ENCODE measurements at regions not wholly inside any gene's neighbourhood (a gene's known extent, or its start where the extent isn't known, plus 50 kb on each side); places are given as distances from the start of the nearest gene placed in this dataset.

- H3K4me2 ChIP-seq (replicated peaks; ENCODE audit: low read depth, low read length, poor library complexity, severe bottlenecking): no peak overlapping the region
- ChIA-PET POLR2A (no interaction called here), CTCF (no interaction called here)
- peaks cover 0 to 13% (median 0%) of the 10 kb centered on the region in 3 donors for H3K9me3 ChIP-seq (ENCODE audit: control extremely low read depth in 1 of 3, control insufficient read depth in 2 of 3, insufficient read depth in 1 of 3, low read length in 2 of 3)
- H4K20me1 ChIP-seq (ENCODE audit: control insufficient read depth, insufficient read depth, low read length, poor library complexity, severe bottlenecking): no peaks in the 10 kb centered on the region
- H3K4me3 Mint-ChIP-seq: no peak overlapping the region
- H3K27me3 ChIP-seq (replicated peaks in 1 of 4; ENCODE audit: control extremely low read depth in 1 of 4, control insufficient read depth in 3 of 4, insufficient read depth in 4 of 4, low read length in 3 of 4): peaks cover 0 to 8% (median 0%) of the 10 kb centered on the region in 4 experiments
- intact Hi-C loops (cut with micrococcal nuclease): no loop called here
- DNase-seq: no peak
- no peak overlapping the region for H2AFZ ChIP-seq (ENCODE audit: insufficient read depth, low read depth, low read length, poor library complexity, severe bottlenecking)
- ATAC-seq (ENCODE audit: low read depth): no peak
- no peak overlapping the region for H3K9ac ChIP-seq (ENCODE audit: low read length)
- no peaks in the 10 kb centered on the region for H3K79me2 ChIP-seq (ENCODE audit: control insufficient read depth, insufficient read depth, low read length)
- H3K9me3 Mint-ChIP-seq (ENCODE audit: insufficient read depth): peaks cover 6% of the 10 kb centered on the region
- H3K36me3 ChIP-seq (replicated peaks in 1 of 2; ENCODE audit: control extremely low read depth in 1 of 2, control insufficient read depth in 1 of 2, extremely low read depth in 1 of 2, insufficient read depth in 2 of 2, low read length in 1 of 2): no peaks in the 10 kb centered on the region
- no peaks in the 10 kb centered on the region for H3K4me1 ChIP-seq (ENCODE audit: control insufficient read depth in 2 of 2, insufficient read depth in 2 of 2, low read length in 2 of 2)
- no peak overlapping the region for H3K27ac Mint-ChIP-seq
- 82% methylated on average over 4 of the region's 4 CpGs for WGBS (ENCODE audit: insufficient coverage)
- H3K27me3 Mint-ChIP-seq: peaks cover 22% of the 10 kb centered on the region
- no peak overlapping the region for H3K4me3 ChIP-seq (ENCODE audit: control extremely low read depth in 1 of 5, extremely low read depth in 1 of 5, insufficient read depth in 1 of 5, low read depth in 2 of 5, low read length in 4 of 5)
- no peaks in the 10 kb centered on the region for H3K4me1 Mint-ChIP-seq
- TF ChIP-seq EZH2 (IDR thresholded peaks at IDR 0.05; ENCODE audit: borderline replicate concordance, insufficient read depth, low read depth, low read length, poor library complexity, severe bottlenecking) (no peak), CTCF (IDR thresholded peaks at IDR 0.05) (no peak)
- H3K27ac ChIP-seq (ENCODE audit: low read length in 2 of 2): no peak overlapping the region
Observed at GRCh38 chr12:125218952-125219351, 153.7 kb downstream of the AACS start.

- TF ChIP-seq EZH2 (IDR thresholded peaks at IDR 0.05; ENCODE audit: borderline replicate concordance, insufficient read depth, low read depth, low read length, poor library complexity, severe bottlenecking) (no peak), CTCF (IDR thresholded peaks at IDR 0.05) (no peak)
- Histone ChIP-seq H3K27me3 (replicated peaks in 1 of 4; ENCODE audit: control extremely low read depth in 1 of 4, control insufficient read depth in 3 of 4, insufficient read depth in 4 of 4, low read length in 3 of 4) (peaks cover 0 to 8% (median 0%) of the 10 kb centered on the region in 4 experiments), H2AFZ (ENCODE audit: insufficient read depth, low read depth, low read length, poor library complexity, severe bottlenecking) (no peak overlapping the region), H3K4me3 (ENCODE audit: control extremely low read depth in 1 of 5, extremely low read depth in 1 of 5, insufficient read depth in 1 of 5, low read depth in 2 of 5, low read length in 4 of 5) (no peak overlapping the region), H3K4me2 (replicated peaks; ENCODE audit: low read depth, low read length, poor library complexity, severe bottlenecking) (no peak overlapping the region), H3K79me2 (ENCODE audit: control insufficient read depth, insufficient read depth, low read length) (no peaks in the 10 kb centered on the region), H3K9ac (ENCODE audit: low read length) (no peak overlapping the region), H3K9me3 (ENCODE audit: control extremely low read depth in 1 of 3, control insufficient read depth in 2 of 3, insufficient read depth in 1 of 3, low read length in 2 of 3) (peaks cover 0 to 4% (median 0%) of the 10 kb centered on the region in 3 donors), H3K4me1 (ENCODE audit: control insufficient read depth in 2 of 2, insufficient read depth in 2 of 2, low read length in 2 of 2) (no peaks in the 10 kb centered on the region), H3K27ac (ENCODE audit: low read length in 2 of 2) (no peak overlapping the region), H4K20me1 (ENCODE audit: control insufficient read depth, insufficient read depth, low read length, poor library complexity, severe bottlenecking) (no peaks in the 10 kb centered on the region), H3K36me3 (replicated peaks in 1 of 2; ENCODE audit: control extremely low read depth in 1 of 2, control insufficient read depth in 1 of 2, extremely low read depth in 1 of 2, insufficient read depth in 2 of 2, low read length in 1 of 2) (no peaks in the 10 kb centered on the region)
- H3K4me3 Mint-ChIP-seq: no peak overlapping the region
- H3K27me3 Mint-ChIP-seq: peaks cover 28% of the 10 kb centered on the region
- no peak for DNase-seq
- intact Hi-C loops (cut with micrococcal nuclease): no loop called here
- 85% methylated on average over 15 of the region's 16 CpGs for WGBS (ENCODE audit: insufficient coverage)
- ChIA-PET CTCF (no interaction called here), POLR2A (no interaction called here)
- no peak overlapping the region for H3K27ac Mint-ChIP-seq
- ATAC-seq (ENCODE audit: low read depth): no peak
- H3K9me3 Mint-ChIP-seq (ENCODE audit: insufficient read depth): peaks cover 4% of the 10 kb centered on the region
- no peaks in the 10 kb centered on the region for H3K4me1 Mint-ChIP-seq
Observed at GRCh38 chr12:125220404-125221273, 155.4 kb downstream of the AACS start.

Data from B cell (primary cell).